GM18519 (cell line): ENCODE measurements at regions not wholly inside any gene's neighbourhood (a gene's known extent, or its start where the extent isn't known, plus 50 kb on each side); places are given as distances from the start of the nearest gene placed in this dataset.
"Not testable (repeated sequence)": the region's sequence is repeated elsewhere in the genome, so short reads cannot be mapped to it uniquely, and the experiment has no call there.

Experiments
- ATAC-seq: cut with Tn5 transposase; IDR thresholded peaks from one replicate; pipeline ENCODE4 v1.9.1; 2021; ENCODE audit warnings: mild to moderate bottlenecking, moderate library complexity; ENCODE audit not compliant: unreplicated experiment, low FRiP score

DNA sequence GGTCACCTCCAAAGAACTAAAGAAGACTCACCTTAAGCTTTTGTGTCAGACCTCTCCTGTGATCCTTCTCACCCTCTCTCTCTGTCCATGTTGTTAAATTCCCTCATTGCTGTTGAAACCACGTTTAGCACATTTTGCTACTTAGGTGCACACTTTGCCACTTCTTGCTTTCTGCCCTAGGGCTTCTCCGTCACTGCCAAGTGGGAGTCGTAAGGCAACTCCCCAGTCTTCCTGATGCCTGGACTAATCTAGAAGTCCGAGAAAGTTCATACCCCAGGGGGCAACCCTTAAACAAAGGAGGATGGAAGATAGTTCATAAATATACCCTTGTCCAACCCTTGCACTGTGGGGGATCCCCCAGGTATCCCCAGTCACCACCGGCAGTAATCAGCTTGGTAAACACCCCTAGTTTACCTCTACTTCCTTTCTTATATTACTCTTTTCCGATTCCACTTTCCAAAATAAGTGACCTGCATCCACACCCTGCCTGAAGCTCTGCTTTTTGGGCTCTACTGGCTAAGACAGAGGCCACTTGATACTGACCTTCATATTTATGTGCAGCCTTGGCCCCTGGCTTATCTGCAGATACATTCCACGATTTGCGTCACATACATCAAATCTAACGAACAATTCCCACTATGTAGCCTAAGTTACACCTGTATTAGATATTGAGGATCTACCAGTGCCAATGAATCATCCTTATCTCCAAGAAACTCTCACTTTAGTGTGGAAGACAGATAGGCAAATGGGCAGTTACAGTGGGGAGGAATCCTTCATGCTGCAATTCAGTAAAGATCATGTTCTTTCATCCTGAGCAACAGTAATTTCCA is 776.2 kb downstream of the RNF144A start:
- no peak for ATAC-seq

DNA sequence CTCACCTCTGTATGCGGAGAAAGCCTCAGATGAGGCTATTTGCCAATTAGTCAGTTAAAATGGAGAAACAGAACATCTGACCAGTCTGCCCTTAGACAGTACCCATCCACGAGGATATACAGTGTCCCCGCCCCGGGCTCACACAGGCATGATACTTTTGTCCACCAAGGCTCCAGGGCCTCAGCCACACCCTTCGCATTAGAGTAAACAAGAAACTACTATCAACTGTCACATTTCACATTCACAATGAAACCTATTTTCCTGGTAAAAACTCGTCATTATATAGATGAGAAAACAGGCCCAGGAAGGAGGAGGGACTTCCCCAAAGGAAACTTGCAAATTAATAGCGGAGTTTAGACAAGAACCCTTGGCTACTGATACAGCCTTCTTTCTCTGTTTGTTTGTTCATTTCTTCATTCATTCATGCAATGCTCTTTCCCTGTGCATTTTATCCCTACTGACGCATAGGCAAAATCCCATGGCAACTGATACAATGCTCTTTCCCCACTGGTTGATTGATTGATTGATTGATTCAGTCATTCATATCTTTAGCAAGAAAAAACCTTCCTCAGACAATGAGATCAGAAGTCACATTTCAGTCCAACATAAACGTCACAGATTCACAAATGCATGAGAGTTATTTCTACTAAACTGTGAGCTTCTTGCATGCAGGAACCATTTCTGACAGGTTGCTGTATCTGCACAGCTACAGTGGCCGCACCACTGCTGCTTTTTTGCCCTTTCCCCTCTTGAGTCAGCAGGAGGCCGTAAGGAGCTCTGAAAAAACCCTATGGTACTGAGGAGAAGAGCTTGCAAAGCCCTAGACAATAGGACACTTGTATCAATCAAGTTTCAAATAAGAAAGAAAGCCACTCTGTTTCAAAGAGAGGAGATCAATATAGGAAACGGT is 777.1 kb downstream of the RNF144A start:
- ATAC-seq = no peak

DNA sequence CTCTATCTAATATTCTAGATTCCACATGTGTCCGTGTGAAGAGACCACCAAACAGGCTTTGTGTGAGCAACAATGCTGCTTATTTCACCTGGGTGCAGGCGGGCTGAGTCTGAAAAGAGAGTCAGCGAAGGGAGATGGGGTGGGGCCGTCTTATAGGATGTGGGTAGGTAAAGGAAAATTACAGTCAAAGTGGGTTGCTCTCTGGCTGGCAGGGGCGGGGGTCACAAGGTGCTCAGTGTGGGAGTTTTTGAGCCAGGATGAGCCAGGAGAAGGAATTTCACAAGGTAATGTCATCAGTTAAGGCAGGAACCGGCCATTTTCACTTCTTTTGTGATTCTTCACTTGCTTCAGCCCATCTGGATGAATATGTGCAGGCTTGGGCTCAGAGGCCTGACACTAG is 779.3 kb downstream of the RNF144A start:
- not testable (repeated sequence) for ATAC-seq

- ATAC-seq = no peak
These were observed 779.8 kb downstream of the RNF144A start for GRCh38 chr2:7697052-7697451.

DNA sequence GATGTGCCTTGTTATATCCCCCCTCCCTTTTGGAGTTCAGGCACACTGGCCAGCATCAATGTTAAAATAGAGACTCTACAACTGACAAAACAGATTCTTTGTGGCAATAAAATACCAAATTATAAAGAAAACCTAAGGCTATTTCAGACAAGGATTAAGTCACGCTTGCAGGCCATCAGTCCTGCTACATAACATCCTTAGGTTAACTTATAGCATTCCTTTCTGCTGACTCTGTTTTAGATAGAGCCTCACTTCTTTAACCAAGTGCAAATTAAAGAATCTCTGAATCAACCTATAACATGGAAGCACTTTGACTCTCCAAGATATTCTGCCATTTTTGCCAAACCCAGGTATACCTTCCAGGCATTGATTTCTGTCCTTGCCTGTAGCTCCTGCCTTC is 784.6 kb downstream of the RNF144A start:
- no peak for ATAC-seq

GRCh38 chr2:7703048-7703447 is 785.8 kb downstream of the RNF144A start:
- ATAC-seq = no peak

DNA sequence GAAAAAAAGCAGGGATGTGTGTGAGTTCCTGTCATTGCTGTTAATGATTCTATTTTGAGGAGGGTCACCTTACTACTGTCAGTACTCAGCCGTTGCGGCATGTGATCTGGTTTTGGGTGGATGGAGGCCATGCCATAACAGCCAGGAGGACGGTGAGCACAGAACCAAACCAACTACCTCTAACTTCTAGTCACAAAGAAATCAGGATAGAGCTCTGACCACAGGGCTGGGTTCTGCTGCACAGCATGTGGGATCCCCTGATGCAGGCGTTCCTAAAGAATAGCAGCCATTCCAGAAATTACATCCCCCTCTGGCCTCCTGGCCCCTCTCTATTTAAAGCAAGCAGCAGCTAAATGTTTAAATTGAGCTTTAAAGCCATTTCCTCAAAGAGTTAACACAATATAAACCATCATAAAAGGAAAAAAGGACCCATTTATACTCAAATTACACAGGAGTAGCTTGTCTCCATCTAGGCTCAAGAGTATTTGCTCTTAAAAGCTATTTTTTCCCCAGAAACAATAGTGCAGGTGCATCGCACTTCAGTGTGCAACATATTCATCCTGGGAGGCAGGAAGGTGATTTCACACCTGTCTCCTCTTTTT is 786.4 kb downstream of the RNF144A start:
- no peak for ATAC-seq

DNA sequence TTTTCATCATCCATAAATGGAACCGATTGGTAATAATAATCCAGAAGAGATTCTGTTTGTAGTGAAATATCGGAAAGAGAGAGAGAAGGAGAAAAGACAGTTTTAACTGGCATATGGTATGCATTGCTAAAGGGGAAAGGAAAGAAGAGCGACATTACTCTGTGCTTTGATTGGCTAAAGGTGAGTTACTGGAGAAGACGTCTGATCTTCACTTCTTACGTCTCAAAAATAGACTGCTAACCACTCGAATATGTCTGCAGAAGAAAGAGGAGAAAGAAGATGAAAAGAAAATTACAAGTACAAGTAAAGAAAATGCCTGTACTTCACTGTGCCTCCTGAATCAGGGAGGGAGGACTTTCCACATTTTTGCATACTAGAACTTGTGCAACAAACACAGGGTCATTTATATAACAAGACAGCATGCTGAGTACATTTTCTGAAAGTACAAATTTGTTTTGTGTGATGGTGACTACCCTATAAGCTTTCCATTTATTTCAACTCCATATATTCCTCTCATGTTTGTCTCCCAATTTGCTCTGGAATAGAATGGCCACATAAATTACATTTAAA is 787.2 kb downstream of the RNF144A start:
- no peak for ATAC-seq

DNA sequence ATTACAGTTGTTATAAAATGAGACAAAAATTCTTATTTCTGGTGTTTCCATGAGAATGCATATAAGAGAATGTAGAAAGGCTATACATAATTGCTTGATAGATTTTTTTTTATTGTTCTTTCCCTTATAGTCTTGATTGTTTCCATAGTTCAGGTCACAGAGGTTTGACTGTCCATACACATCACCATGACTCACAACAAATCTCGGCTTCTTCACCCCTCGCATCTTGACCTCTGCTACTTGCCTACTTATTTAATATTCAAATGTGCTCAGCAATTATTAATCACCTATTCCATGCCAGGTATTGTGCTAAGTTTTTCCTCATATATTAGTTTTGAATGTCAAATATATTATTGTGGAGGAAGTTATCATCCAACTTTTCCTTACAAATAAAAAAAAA is 789.6 kb downstream of the RNF144A start:
- no peak for ATAC-seq

- no peak for ATAC-seq
These were observed 790.5 kb downstream of the RNF144A start for GRCh38 chr2:7707723-7708122.

- no peak for ATAC-seq
These were observed 792.7 kb downstream of the RNF144A start for GRCh38 chr2:7709907-7710306.

DNA sequence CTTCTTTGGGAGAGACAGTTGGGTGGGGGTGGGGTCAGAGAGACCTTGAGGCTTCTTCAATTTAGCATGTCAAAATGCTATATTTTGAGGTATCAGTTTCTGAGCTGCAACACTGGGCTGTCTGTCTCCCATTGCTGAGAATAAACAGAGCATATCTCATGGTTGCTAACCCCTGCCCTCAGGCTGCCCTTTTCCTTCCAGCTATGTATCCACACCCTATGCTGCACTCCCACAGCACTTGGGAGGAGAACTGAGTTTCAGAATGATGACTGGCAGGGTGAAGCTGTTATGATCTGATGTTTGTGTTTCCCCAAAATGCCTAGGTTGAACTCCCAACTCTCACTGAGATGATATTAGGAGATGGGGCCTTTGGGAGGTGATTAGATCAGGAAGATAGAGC is 794.0 kb downstream of the RNF144A start:
- ATAC-seq = no peak

- no peak for ATAC-seq
These were observed 802.7 kb downstream of the RNF144A start for GRCh38 chr2:7719876-7720275.

- no peak for ATAC-seq
These were observed 804.3 kb downstream of the RNF144A start for GRCh38 chr2:7721413-7721995.

- peak; percentile 83 for ATAC-seq
These were observed 805.1 kb downstream of the RNF144A start for GRCh38 chr2:7722212-7722910.

GRCh38 chr2:7724336-7724735 is 807.1 kb downstream of the RNF144A start:
- no peak for ATAC-seq

DNA sequence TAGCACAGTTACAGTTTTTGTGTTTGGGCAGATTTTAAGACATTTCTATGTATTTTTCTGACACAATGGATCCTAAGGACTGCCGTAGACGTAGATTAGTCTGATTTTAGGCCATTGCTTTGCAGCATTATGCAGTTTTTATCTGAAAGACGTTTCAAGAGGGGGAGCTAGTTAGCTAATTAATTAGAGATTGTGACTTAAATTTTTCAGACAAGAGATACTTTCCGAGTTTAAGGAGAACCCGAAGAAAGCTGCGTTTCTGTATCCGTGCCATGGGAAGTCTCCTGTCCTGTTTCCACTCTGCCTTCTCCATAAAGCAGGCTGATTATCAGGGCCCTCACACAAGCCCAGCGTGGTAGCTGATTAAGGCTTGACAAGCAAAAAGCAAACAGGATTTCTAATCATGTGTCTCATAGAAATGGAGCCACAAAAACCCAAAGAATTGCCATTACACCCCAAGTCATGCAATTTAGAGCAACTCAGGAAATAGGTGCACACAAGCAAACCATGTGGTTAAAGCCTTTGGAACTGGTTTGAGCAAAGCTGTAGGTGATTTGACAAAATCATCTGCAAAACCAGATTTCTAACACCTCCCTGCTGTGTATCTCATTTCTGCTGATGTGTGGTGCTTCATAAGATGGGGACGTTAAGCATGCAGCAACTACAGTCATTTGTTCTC is 808.1 kb downstream of the RNF144A start:
- no peak for ATAC-seq

GRCh38 chr2:7725850-7726242 is 808.6 kb downstream of the RNF144A start:
- ATAC-seq = no peak

DNA sequence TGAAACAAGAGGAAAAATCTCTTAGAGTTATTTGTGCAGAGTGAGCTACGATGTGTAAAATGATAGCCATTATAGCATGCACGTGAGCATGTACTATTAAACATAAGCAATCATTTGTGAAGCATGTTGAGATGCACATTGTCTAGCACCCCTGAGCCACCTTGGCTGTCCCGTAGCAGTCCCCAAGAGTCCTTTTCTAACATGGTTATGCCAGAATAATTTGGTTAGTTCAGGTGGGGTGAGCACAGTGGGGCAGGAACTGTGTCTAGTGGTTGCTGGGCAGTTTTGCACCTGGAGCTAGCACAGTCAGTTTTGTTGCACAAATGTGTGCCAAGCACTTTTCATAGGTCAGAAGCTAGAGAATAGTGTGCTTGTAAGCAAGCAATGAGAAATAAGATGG is 809.8 kb downstream of the RNF144A start:
- ATAC-seq = no peak
